ENCODE measurements at regions not wholly inside any gene's neighbourhood (a gene's known extent, or its start where the extent isn't known, plus 50 kb on each side); places are given as distances from the start of the nearest gene placed in this dataset.

- no TSS peak for BruUV-seq (replicated peaks)
- H4K20me1 ChIP-seq (ENCODE audit: insufficient read depth, low read length) = no peaks in the 10 kb centered on the region
- no peak overlapping the region for H4K91ac ChIP-seq (ENCODE audit: insufficient read depth, low read depth, low read length)
- ChIA-PET CTCF (no interaction called here), POLR2A (ENCODE audit: unreplicated experiment) (no interaction called here)
- H3K27ac ChIP-seq (ENCODE audit: insufficient read depth, low read length) = no peak overlapping the region
- WGBS, 2 experiments (ENCODE audit: extremely low coverage in 2 of 2, insufficient read length in 1 of 2) = no CpG with 5 or more reads among the region's 6 CpGs
- no peak overlapping the region for H2BK5ac ChIP-seq (ENCODE audit: low read depth, low read length, poor library complexity, severe bottlenecking)
- no peak overlapping the region for H3K23ac ChIP-seq (ENCODE audit: low read depth, low read length)
- no peak overlapping the region for H2AK5ac ChIP-seq (ENCODE audit: low read depth, low read length)
- intact Hi-C loops (cut with micrococcal nuclease) = loop anchor here (2.0 kb wide), 1 partner anchor 67 kb away; no protein-coding TSS in a partner anchor
- no peaks in the 10 kb centered on the region for H3K9me1 ChIP-seq (ENCODE audit: insufficient read depth, low read length)
- in situ Hi-C loops (cut with MboI; ENCODE audit: low sequenced_read_pairs) = no loop called here
- H2AK9ac ChIP-seq (replicated peaks; ENCODE audit: low read depth, low read length, poor library complexity) = no peak overlapping the region
- no peak overlapping the region for H2BK15ac ChIP-seq (ENCODE audit: low read depth, low read length)
- no peak overlapping the region for H3K4me2 ChIP-seq (ENCODE audit: low read depth, low read length)
- H2AFZ ChIP-seq (replicated peaks; ENCODE audit: low read length, poor library complexity) = no peak overlapping the region
- no peaks in the 10 kb centered on the region for H3K36me3 ChIP-seq (ENCODE audit: control insufficient read depth, insufficient read depth, low read length)
- H3K4ac ChIP-seq (ENCODE audit: low read depth, low read length) = no peak overlapping the region
- peaks cover 4% of the 10 kb centered on the region for H3K27me3 ChIP-seq (ENCODE audit: control insufficient read depth, insufficient read depth, low read length)
- TF ChIP-seq CEBPB (IDR thresholded peaks at IDR 0.05; ENCODE audit: low read depth, low read length) = no peak
- no peak for TF ChIP-seq RAD21 (IDR thresholded peaks at IDR 0.05; ENCODE audit: low read length)
- TF ChIP-seq MAZ (IDR thresholded peaks at IDR 0.05; ENCODE audit: borderline replicate concordance, low read depth, low read length) = no peak
- TF ChIP-seq CTCF (conservative IDR thresholded peaks at IDR 0.05; ENCODE audit: low read depth, low read length) = no peak
- TF ChIP-seq RCOR1 (IDR thresholded peaks at IDR 0.05; ENCODE audit: insufficient replicate concordance, low read length) = no peak
- TF ChIP-seq CHD1 (IDR thresholded peaks at IDR 0.05; ENCODE audit: low read depth, low read length) = no peak
- TF ChIP-seq FOS (IDR thresholded peaks at IDR 0.05; ENCODE audit: low read depth, low read length) = no peak
- no peak for TF ChIP-seq NFE2L2 (IDR thresholded peaks at IDR 0.05; ENCODE audit: low read depth, low read length)
- TF ChIP-seq USF2 (IDR thresholded peaks at IDR 0.05; ENCODE audit: low read depth, low read length) = no peak
- no peak for TF ChIP-seq BHLHE40 (IDR thresholded peaks at IDR 0.05; ENCODE audit: low read depth, low read length)
- no peak for TF ChIP-seq MXI1 (IDR thresholded peaks at IDR 0.05; ENCODE audit: borderline replicate concordance, low read depth, low read length)
- no peak for TF ChIP-seq POLR2A (IDR thresholded peaks at IDR 0.05; ENCODE audit: low read depth, low read length)
- TF ChIP-seq SMC3 (IDR thresholded peaks at IDR 0.05; ENCODE audit: low read depth, low read length) = no peak
- no peak for TF ChIP-seq MAFK (IDR thresholded peaks at IDR 0.05; ENCODE audit: low read depth, low read length)
- no peak for TF ChIP-seq RFX5 (IDR thresholded peaks at IDR 0.05; ENCODE audit: low read depth, low read length)
- no peak for TF ChIP-seq ELK1 (IDR thresholded peaks at IDR 0.05; ENCODE audit: borderline replicate concordance, low read depth, low read length)
- no peak overlapping the region for H3K4me3 ChIP-seq (ENCODE audit: insufficient read depth, low read depth, low read length)
- H3K9me3 ChIP-seq (ENCODE audit: control insufficient read depth, insufficient read depth, low read length) = no peaks in the 10 kb centered on the region
- H3K56ac ChIP-seq (ENCODE audit: extremely low read depth, insufficient read depth, low read length) = no peak overlapping the region
- H4K5ac ChIP-seq (ENCODE audit: low read depth, low read length) = no peak overlapping the region
- H2BK120ac ChIP-seq (ENCODE audit: low read depth, low read length) = no peak overlapping the region
- no peaks in the 10 kb centered on the region for H3K79me1 ChIP-seq (ENCODE audit: low read depth in 1 of 2, low read length in 2 of 2)
- no peak overlapping the region for H3K18ac ChIP-seq (ENCODE audit: low read depth, low read length)
- no peak overlapping the region for H3K14ac ChIP-seq (replicated peaks; ENCODE audit: low read depth, low read length)
- no peak for DNase-seq
- no peak overlapping the region for H4K8ac ChIP-seq (ENCODE audit: low read depth in 2 of 2, low read length in 2 of 2)
- dilution Hi-C loops (cut with HindIII; ENCODE audit: low sequenced_read_pairs, unreplicated experiment) = no loop called here
- H3K4me1 ChIP-seq (ENCODE audit: control insufficient read depth, insufficient read depth, low read length) = no peaks in the 10 kb centered on the region
- H3K9ac ChIP-seq (ENCODE audit: low read depth, low read length) = no peak overlapping the region
- ATAC-seq (ENCODE audit: low read depth) = no peak
- H2BK20ac ChIP-seq (ENCODE audit: low read depth, low read length) = no peak overlapping the region
Measured at GRCh38 chr12:30095511-30095910, 311.8 kb upstream of the TMTC1 start.
